B cell (primary cell): ENCODE measurements at regions not wholly inside any gene's neighbourhood (a gene's known extent, or its start where the extent isn't known, plus 50 kb on each side); places are given as distances from the start of the nearest gene placed in this dataset.

ENCODE experiments used
- CTCF ChIP-seq: fragments of 200-600 bp; IDR thresholded peaks from one replicate; pipeline ENCODE4 v1.8.0; 2022; ENCODE audit warnings: antibody characterized with exemption, mild to moderate bottlenecking
- EZH2 ChIP-seq: IDR thresholded peaks from 2 replicates; pipeline ENCODE4 v1.6.1; 2012; ENCODE audit warnings: borderline replicate concordance, low read depth, mild to moderate bottlenecking, moderate library complexity, low read length; ENCODE audit not compliant: insufficient read depth, poor library complexity, severe bottlenecking

- TF ChIP-seq CTCF (no peak), EZH2 (no peak)
Observed at GRCh38 chr6:81820422-81820821, 67.9 kb upstream of the TENT5A start.
